Erythroblast (primary cell): ENCODE measurements at regions not wholly inside any gene's neighbourhood (a gene's known extent, or its start where the extent isn't known, plus 50 kb on each side); places are given as distances from the start of the nearest gene placed in this dataset.

ENCODE experiments used
- DNase-seq, 2 experiments: peaks; one replicate each; lab custom pipeline; 2025; lab: John Stamatoyannopoulos, UW
- GATA1 ChIP-seq: IDR thresholded peaks from 2 replicates; pipeline ENCODE4 v1.6.1; 2011; ENCODE audit warnings: low read depth, mild to moderate bottlenecking, control low read depth, low read length, moderate library complexity
- POLR2A ChIP-seq: IDR thresholded peaks from 2 replicates; pipeline ENCODE4 v1.6.1; 2011; ENCODE audit warnings: mild to moderate bottlenecking, low read length

- TF ChIP-seq GATA1 (no peak), POLR2A (no peak)
- no peak for DNase-seq
Measured at GRCh38 chr12:96143827-96144565, 50.2 kb upstream of the ELK3 start.
